GM13977 (cell line): ENCODE measurements at regions not wholly inside any gene's neighbourhood (a gene's known extent, or its start where the extent isn't known, plus 50 kb on each side); places are given as distances from the start of the nearest gene placed in this dataset.

Experiments used
- DNase-seq: peaks from one replicate; pipeline ENCODE4 v3.0.0; 2012; ENCODE audit warnings: low spot score
- CTCF ChIP-seq: IDR thresholded peaks from 2 replicates; pipeline ENCODE4 v1.5.1; 2012; ENCODE audit warnings: mild to moderate bottlenecking, control low read depth; ENCODE audit not compliant: insufficient read depth; ENCODE audit errors: extremely low read depth, missing control alignments
- in situ Hi-C: fragments of 300-500 bp; cut with MboI; formaldehyde crosslinking; loops from one replicate; pipeline ENCODE4 v1.12.0; 2022; ENCODE audit warnings: low sequenced_read_pairs, low pct_unique_long_range_greater_than_20kb, mixed read lengths, inconsistent platforms; ENCODE audit not compliant: unreplicated experiment

- no peak for DNase-seq
- no peak for TF ChIP-seq CTCF
- in situ Hi-C loops, result no loop called here
Measured at GRCh38 chr15:39491886-39492490, 88.9 kb upstream of the THBS1 start.

DNA sequence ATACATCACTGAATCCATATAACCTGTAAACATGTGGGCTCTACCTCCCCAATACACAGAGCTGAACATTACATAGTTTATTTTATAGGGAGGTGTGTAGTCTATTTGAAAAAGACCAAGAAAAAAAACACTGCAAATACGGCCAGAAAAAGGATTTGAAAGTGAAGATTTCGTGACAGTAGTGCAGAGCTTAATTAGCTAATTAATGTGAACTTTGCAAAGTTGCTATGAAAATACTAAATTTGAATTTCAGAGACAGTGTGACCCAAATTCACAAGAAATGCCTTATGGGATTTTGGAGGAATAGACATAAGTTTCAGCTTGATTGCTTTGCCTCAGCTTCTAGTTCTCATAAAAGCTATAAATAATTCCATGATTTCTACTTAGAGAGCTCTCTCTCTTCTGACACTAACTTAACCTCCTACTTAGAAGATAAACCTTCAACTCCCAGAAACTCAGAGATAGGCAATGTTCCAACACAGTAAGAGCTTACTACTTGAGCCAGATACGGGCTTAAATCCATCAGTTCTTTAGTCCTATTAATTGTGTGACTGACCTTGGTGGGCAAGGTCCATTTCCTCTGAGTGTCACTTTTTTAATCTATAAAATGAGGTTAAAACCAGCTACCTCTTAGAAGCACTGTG is 87.3 kb upstream of the THBS1 start:
- no peak for DNase-seq

GRCh38 chr15:39494462-39494861 is 86.4 kb upstream of the THBS1 start:
- no peak for TF ChIP-seq CTCF
- no peak for DNase-seq
- in situ Hi-C loops, result no loop called here

More for the DNA sequence above, 87.3 kb upstream of the THBS1 start:
- in situ Hi-C loops, result no loop called here
- no peak for TF ChIP-seq CTCF

DNA sequence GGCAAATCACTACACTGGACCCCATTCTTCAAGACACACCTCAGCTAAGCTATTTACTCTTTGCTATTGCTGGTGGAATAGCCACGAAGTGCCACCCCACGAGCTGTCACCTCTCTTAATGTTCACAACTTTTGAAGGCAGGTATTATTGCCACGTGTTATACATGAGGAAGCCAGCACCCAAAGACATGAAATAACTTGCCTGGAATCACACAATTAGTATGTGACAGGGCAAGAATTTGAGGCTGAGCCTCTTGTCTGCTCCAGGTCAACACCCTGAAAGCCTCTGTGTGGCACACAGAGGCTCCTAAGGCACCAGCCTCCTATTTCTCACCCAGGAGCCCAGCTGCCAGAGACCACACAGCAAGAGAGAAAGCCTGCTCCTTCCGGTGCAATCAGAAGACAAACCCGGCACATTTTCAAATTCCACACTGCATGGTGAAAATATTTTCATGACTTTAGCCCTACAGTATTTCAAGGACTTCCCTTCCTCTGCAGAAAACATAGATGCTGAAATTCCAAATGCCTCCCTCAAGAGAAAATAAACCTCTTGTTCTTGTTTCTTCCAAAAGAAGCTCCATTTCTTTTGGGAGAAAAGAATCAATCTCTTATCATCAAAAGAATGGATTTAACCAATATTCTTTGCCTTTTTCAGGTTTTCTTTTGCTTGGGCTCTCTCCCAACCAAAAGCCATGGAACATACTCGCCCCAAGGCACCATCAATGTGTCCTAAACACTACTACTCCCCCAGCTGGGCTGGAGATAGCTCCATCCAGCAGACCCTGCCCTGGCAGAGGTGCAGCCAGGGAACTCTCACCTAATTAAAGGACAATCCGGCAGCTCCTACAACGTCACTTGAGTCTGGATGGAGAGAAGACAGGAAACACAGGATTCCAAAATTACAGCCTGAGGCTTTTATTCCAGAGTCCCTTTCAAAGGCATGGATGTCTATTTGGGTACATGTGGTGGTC is 84.7 kb upstream of the THBS1 start:
- TF ChIP-seq CTCF, result no peak
- in situ Hi-C loops, result no loop called here
- DNase-seq, result no peak

DNA sequence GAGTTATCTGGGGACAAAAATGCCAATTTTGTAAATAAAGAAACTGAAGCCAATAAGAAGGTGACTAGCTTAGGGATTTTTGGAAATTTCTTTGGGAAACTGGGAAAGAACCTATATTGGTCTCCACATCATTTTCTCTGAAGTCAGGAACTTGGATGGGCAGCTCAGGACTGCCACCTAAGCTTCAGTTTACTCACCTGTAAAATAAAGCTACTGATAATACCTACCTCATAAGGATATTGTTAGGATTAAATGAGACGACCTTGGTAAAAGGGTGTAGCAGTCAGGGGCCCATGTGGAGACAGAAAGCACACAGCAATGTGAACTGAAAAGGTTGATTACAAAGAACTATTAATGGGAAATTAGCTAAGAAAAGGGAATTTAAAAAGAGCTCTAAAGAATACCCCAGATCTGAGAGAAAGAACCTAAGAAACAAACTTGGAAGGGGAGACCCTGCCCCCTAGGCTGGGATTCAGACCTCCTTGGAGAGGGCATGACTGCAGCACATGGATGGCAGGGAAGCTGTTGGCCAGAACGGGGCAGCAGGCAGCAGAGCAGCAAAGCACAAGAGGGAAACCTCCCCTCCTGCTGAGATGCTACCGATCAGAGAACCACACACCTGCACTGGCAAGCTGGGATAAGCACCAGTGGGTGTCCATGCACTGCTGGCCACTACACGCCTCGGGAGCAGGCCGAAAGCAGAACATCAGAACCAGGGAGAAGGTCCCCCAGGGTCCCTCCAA is 83.7 kb upstream of the THBS1 start:
- DNase-seq, result no peak
- TF ChIP-seq CTCF, result no peak
- in situ Hi-C loops, result no loop called here

- DNase-seq, result no peak
- in situ Hi-C loops, result no loop called here
Measured at GRCh38 chr15:39497759-39498565, 82.9 kb upstream of the THBS1 start.

More at GRCh38 chr15:39497759-39498565, 82.9 kb upstream of the THBS1 start:
- TF ChIP-seq CTCF, result no peak
